ENCODE measurements at regions not wholly inside any gene's neighbourhood (a gene's known extent, or its start where the extent isn't known, plus 50 kb on each side); places are given as distances from the start of the nearest gene placed in this dataset.

DNA sequence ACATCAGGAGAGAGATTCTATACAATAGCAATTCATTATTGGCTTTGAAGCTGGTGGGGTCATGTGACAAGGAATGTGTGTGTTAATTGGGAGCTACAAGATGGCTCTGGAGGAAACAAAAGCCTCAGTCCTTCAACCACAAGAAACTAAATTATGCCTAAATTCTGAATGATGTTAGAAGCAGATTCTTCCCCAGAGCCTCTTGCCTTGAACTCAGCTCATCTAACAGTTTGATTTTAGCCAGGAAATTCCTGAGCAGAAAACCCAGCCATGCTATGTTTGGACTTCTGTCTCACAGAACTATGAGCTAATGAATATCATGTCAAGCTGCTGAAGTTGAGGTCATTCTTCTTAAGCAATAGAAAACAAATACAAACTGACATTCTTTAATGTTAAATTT, 274.7 kb downstream of the SLC6A15 start:
- TF ChIP-seq, protein P1, sequence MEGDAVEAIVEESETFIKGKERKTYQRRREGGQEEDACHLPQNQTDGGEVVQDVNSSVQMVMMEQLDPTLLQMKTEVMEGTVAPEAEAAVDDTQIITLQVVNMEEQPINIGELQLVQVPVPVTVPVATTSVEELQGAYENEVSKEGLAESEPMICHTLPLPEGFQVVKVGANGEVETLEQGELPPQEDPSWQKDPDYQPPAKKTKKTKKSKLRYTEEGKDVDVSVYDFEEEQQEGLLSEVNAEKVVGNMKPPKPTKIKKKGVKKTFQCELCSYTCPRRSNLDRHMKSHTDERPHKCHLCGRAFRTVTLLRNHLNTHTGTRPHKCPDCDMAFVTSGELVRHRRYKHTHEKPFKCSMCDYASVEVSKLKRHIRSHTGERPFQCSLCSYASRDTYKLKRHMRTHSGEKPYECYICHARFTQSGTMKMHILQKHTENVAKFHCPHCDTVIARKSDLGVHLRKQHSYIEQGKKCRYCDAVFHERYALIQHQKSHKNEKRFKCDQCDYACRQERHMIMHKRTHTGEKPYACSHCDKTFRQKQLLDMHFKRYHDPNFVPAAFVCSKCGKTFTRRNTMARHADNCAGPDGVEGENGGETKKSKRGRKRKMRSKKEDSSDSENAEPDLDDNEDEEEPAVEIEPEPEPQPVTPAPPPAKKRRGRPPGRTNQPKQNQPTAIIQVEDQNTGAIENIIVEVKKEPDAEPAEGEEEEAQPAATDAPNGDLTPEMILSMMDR (IDR thresholded peaks at IDR 0.05) = no peak
- no peak for TF ChIP-seq POLR2A (IDR thresholded peaks at IDR 0.05)

Data from adrenal gland (tissue), 5 donors.